NCI-H2171 treated with DMSO at 0.1 percent for 48 hours (cell line): ENCODE measurements at regions not wholly inside any gene's neighbourhood (a gene's known extent, or its start where the extent isn't known, plus 50 kb on each side); places are given as distances from the start of the nearest gene placed in this dataset.
"Not testable (repeated sequence)": the region's sequence is repeated elsewhere in the genome, so short reads cannot be mapped to it uniquely, and the experiment has no call there.

ENCODE experiments used
- DNase-seq: peaks from one replicate; lab custom pipeline; 2025; lab: John Stamatoyannopoulos, UW

DNA sequence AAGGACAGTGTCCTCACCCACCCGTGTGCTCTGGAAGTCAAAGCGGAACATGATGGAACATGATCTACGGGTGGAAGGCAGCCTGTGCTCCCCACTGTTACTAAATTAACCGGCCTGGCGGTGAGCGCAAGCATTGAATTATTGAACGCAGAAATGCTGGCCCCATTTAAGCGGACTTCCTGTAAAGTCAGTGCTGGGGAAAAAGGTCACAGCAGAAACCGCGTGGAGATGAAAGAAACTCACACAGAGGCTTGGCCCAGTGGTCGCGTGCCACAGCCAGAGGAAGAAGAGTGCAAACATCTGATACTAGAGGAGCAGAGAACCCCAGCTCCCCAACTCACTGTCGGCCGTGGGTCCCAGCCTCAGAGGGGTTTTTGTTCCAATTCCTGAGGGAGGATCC lies 321.2 kb downstream of the ADGRD1 start:
- DNase-seq: no peak

DNA sequence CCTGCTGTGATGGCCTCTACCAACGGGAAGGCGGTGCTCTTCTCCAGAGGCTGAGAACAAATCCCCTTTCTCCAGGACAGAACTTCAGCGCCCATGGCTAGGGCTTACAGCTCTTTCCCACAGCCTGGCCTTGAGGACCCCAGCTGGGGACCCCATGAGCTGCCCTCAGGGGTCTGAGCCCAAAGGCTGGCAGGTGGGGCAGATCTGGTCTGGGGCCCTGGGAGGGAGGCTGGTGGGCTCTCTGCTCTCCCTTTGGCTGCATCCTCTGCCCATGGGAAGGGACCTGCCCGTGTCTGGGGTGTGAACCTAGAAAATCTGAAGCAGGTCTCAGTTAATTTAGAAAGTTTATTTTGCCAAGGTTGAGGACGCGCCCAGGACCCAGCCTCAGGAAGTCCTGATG lies 322.1 kb downstream of the ADGRD1 start:
- no peak for DNase-seq

- DNase-seq: no peak
Observed at GRCh38 chr12:131276501-131277185, 322.9 kb downstream of the ADGRD1 start.

DNA sequence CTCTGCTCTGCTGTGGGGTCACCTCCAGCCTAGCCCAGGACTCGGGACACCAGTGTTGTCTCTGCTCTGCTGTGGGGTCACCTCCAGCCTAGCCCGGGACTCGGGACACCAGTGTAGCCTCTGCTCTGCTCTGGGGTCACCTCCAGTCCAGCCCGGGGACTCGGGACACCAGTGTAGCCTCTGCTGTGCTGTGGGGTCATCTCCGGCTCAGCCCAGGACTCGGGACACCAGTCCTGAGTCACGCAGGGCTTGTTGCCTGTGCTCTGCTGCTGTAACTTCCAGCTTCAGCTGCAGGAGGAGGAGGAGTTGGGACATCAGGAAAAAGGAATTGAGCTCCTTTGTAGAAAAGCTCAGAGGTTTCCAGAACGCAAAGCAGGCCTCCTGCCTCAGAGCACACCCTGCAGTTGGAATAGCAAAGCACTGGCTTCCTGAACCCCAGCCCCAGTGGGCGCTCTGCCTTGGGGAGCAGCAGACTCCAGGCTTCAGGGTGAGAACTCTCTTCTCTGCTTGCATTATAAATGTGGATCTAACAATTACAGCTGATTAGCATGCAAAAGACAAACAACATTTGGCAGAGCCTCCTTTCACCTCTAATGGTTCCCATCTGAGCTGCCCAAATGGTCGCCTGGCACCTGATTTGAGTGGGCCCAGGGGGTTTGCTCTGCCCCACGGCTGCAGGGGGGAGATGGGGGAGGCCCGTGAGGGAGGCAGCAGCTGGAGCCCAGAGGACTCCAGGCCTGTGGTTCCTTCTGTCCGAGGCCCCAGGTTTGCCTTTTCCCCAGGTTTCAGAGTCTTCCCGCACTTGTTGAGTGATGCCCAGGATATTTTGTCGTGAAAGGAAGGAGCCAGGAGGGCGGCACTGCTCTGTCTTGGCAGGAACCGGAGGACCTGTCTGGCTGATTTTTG lies 323.7 kb downstream of the ADGRD1 start:
- DNase-seq: peak; percentile 14

- not testable (repeated sequence) for DNase-seq
Observed at GRCh38 chr12:131278451-131279115, 324.9 kb downstream of the ADGRD1 start.

- DNase-seq: no peak
Observed at GRCh38 chr12:131279281-131279921, 325.7 kb downstream of the ADGRD1 start.

DNA sequence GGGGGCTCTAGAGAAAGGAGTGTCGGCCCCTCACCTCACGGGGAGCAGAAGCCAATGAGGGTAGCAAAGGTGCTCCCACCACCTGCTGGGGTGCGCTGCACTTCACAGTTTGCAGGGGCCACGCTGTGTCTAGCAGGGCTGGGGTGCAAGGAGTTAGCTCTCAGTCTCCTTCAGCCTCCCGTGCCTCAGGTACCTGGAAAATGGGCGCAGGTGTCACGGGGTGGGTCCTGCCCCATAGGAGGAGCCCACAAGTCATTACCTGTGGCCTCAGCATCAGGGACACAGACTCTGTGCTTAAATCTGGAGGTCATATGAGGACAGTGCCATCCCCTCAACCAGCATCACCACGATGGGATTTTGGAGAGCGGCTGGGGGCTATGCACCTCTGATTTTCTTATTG lies 326.7 kb downstream of the ADGRD1 start:
- DNase-seq: no peak

GRCh38 chr12:131281016-131281415 lies 327.3 kb downstream of the ADGRD1 start:
- no peak for DNase-seq

GRCh38 chr12:131282292-131283080 lies 328.8 kb downstream of the ADGRD1 start:
- no peak for DNase-seq

DNA sequence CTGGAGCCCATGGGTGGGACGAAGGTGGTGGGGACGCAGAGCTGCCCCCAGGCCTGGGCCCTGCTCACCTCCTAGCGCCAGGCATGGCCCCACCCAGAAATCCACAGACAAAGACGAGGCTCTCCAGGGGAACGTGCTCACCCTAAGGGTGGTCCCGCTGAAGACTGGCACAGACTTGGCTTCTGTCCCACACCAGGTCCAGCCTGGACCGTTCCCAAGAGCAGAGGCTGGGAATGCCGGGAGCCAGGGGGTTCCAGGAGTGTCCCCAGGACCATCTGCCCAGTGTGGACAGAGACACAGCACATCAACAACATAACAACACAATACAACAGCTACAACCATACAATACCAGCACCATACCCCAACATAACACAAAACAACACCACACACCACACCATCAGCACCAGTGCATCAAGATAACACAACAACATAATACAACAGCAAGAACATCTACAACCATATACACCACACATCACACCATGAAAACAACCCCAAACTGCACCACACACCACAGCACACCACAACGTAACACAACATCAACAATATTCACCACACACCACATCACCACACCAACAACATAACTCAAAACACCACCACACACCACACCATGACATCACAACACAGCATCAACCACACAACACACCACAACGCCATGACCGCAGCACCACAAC lies 329.6 kb downstream of the ADGRD1 start:
- DNase-seq: no peak

- not testable (repeated sequence) for DNase-seq
Observed at GRCh38 chr12:131283862-131284825, 330.4 kb downstream of the ADGRD1 start.

GRCh38 chr12:131284954-131285904 lies 331.5 kb downstream of the ADGRD1 start:
- DNase-seq: not testable (repeated sequence)

DNA sequence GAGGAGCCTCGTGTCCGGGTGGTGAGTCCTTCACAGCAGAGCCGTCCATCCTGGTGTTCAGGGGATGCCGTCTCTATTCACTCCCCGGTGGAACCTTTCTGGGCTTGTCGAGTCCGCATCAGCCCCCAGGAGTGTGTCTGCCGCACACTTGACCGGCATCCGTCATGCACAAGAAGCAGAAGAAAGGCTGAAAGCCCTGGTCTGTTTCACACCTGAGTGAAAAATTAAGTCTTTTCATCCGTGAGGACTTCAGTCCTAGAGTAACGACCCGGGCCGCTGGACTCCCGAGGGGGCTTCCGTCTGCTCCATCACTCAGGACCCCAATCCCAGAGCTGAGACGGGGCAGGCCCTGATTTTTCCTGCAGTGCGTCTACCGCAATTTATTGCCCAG lies 332.2 kb downstream of the ADGRD1 start:
- not testable (repeated sequence) for DNase-seq

DNA sequence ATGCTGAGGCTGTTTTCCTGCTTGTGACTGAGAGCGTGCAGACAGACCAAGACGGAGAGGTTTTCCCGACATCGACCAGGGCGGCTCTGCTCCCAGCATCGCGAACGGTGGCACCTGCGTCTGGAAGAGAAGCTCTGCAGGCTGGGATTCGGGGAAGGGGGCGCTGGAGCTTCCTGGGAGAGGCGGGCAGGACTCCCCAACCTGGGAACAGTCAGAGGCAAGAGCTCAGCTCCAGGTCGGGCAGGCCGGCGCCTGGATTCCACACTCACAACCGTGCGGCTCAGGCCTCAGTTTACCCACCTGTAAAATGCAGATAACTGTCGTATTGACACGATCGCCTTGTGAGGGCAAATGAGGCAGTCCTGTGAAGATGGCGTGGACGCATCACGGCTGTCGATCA lies 332.6 kb downstream of the ADGRD1 start:
- not testable (repeated sequence) for DNase-seq

- DNase-seq: no peak
Observed at GRCh38 chr12:131287015-131287937, 333.6 kb downstream of the ADGRD1 start.

DNA sequence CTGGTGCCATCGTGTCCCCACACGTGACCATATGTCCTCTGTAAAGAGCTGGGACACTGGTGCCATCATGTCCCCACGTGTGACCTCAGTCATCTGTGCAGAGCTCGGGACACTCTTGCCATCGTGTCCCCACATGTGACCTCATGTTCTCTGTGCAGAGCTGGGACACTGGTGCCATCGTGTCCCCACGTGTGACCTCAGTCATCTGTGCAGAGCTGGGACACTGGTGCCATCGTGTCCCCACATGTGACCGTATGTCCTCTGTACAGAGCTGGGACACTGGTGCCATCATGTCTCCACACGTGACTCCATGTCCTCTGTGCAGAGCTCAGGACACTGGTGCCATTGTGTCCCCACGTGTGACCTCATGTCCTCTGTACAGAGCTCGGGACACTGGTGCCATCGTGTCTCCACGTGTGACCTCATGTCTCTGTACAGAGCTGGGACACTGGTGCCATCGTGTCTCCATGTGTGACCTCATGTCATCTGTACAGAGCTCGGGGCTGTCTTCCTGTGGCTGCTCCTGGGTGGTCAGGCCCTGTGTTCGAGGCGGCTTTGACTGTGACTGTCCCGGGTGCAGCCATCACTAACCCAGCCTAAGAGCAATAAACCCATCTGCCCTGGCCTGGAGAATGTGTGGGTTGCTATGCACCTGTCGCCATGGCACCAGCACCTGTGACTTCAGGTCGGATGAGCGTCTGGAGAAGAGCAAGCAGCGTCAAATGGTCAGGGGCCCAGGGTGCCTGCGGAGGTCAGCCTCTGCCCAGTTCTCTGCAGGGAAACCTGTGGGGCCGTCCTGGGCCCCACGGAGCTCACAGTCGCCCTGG lies 334.4 kb downstream of the ADGRD1 start:
- DNase-seq: no peak
